Left cardiac atrium (tissue), 4 donors: ENCODE measurements at regions not wholly inside any gene's neighbourhood (a gene's known extent, or its start where the extent isn't known, plus 50 kb on each side); places are given as distances from the start of the nearest gene placed in this dataset.

Experiments
- ATAC-seq, 2 donors: fragments of 200-7000 bp; cut with Tn5 transposase; one replicate each; pipeline ENCODE4 v1.9.1; 2020; ENCODE audit warnings: mild to moderate bottlenecking in 2 of 2, moderate library complexity in 2 of 2
- DNase-seq: peaks from one replicate; pipeline ENCODE4 v3.0.0-alpha.2; 2020
- intact Hi-C, 2 donors: fragments of 100-400 bp; cut with DNase I; formaldehyde crosslinking; loops; one replicate each; pipeline versions ENCODE4 v1.14.1 to v1.15.1; 2022 to 2023
- donor health status: DM: no; HTN: yes; CAD: no.
- donor health status: DM: no; HTN: yes; CAD: no; lungs with severe emphysema.
- donor health status: DM: yes; HTN: yes; CAD: no.
- donor health status: Dilated cardiomyopathy.

- ATAC-seq (no peak), DNase-seq (no peak)
- intact Hi-C loops = no loop called here
Observed at GRCh38 chr6:105763866-105764265, 322.3 kb upstream of the PRDM1 start.

- DNase-seq (no peak), ATAC-seq (no peak)
- intact Hi-C loops = no loop called here
Observed at GRCh38 chr6:105760746-105761145, 325.4 kb upstream of the PRDM1 start.

GRCh38 chr6:105759946-105760345 lies 326.2 kb upstream of the PRDM1 start:
- ATAC-seq (no peak), DNase-seq (no peak)
- intact Hi-C loops = no loop called here

- DNase-seq = no peak
- intact Hi-C loops = no loop called here
- no peak for ATAC-seq
Observed at GRCh38 chr6:105759015-105759414, 327.1 kb upstream of the PRDM1 start.

GRCh38 chr6:105757512-105758200 lies 328.5 kb upstream of the PRDM1 start:
- no peak for ATAC-seq
- DNase-seq = no peak
- intact Hi-C loops = no loop called here

- intact Hi-C loops = no loop called here
- no peak for ATAC-seq
Observed at GRCh38 chr6:105755885-105756284, 330.3 kb upstream of the PRDM1 start.

GRCh38 chr6:105753620-105754211 lies 332.4 kb upstream of the PRDM1 start:
- intact Hi-C loops = no loop called here
- DNase-seq (no peak), ATAC-seq (peak in 1 of 2 donors; percentile 50)

More at GRCh38 chr6:105755885-105756284, 330.3 kb upstream of the PRDM1 start:
- no peak for DNase-seq

- no peak for DNase-seq
- intact Hi-C loops = no loop called here
- ATAC-seq = no peak
Observed at GRCh38 chr6:105753207-105753606, 332.9 kb upstream of the PRDM1 start.

GRCh38 chr6:105750089-105750488 lies 336.0 kb upstream of the PRDM1 start:
- DNase-seq = no peak
- intact Hi-C loops = no loop called here
- no peak for ATAC-seq

- DNase-seq = no peak
- intact Hi-C loops = no loop called here
- ATAC-seq = no peak
Observed at GRCh38 chr6:105748737-105749161, 337.4 kb upstream of the PRDM1 start.

GRCh38 chr6:105747823-105748405 lies 338.2 kb upstream of the PRDM1 start:
- intact Hi-C loops = no loop called here
- DNase-seq (no peak), ATAC-seq (no peak)

GRCh38 chr6:105746509-105746908 lies 339.6 kb upstream of the PRDM1 start:
- no peak for ATAC-seq
- intact Hi-C loops = no loop called here
- DNase-seq = no peak

- no peak for ATAC-seq
- no peak for DNase-seq
- intact Hi-C loops = no loop called here
Observed at GRCh38 chr6:105746130-105746505, 340.0 kb upstream of the PRDM1 start.

GRCh38 chr6:105745464-105746129 lies 340.5 kb upstream of the PRDM1 start:
- ATAC-seq = no peak
- no peak for DNase-seq
- intact Hi-C loops = no loop called here

- intact Hi-C loops = no loop called here
- DNase-seq = no peak
- ATAC-seq = no peak
Observed at GRCh38 chr6:105744815-105745214, 341.3 kb upstream of the PRDM1 start.

- DNase-seq = no peak
- ATAC-seq = no peak
- intact Hi-C loops = no loop called here
Observed at GRCh38 chr6:105740946-105741645, 338.2 kb upstream of the PREP start.

- DNase-seq = no peak
- ATAC-seq = no peak
- intact Hi-C loops = loop anchor here in 1 of 2 donors (10.0 kb wide), 2 partner anchors 255 to 485 kb away; no protein-coding TSS in a partner anchor
Observed at GRCh38 chr6:105739764-105740163, 336.9 kb upstream of the PREP start.

GRCh38 chr6:105733556-105734162 lies 330.8 kb upstream of the PREP start:
- DNase-seq = no peak
- no peak for ATAC-seq
- intact Hi-C loops = loop anchor here in 1 of 2 donors (10.0 kb wide), 2 partner anchors 249 to 491 kb away; no protein-coding TSS in a partner anchor

- ATAC-seq (no peak), DNase-seq (no peak)
- intact Hi-C loops = no loop called here
Observed at GRCh38 chr6:105728995-105729394, 326.1 kb upstream of the PREP start.
